Choroid plexus epithelial cell (primary cell): ENCODE measurements at regions not wholly inside any gene's neighbourhood (a gene's known extent, or its start where the extent isn't known, plus 50 kb on each side); places are given as distances from the start of the nearest gene placed in this dataset.
A peak's percentile ranks its signal among the peaks of the same experiment; 100 is the strongest.
"Not testable (repeated sequence)": the region's sequence is repeated elsewhere in the genome, so short reads cannot be mapped to it uniquely, and the experiment has no call there.

Experiments used
- DNase-seq: peaks from one replicate; pipeline ENCODE4 v3.0.0-alpha.2; 2010; ENCODE audit warnings: low read depth
- H3K4me3 ChIP-seq: 2 replicates; pipeline ENCODE4 v1.5.1; 2011; ENCODE audit warnings: low read depth, mild to moderate bottlenecking, control low read depth, low read length, moderate library complexity
- TF ChIP-seq, protein P1 (sequence below): conservative IDR thresholded peaks from 2 replicates; pipeline ENCODE4 v1.5.1; 2011; ENCODE audit warnings: low read depth, mild to moderate bottlenecking, control low read depth, inconsistent platforms, low read length, moderate library complexity

DNA sequence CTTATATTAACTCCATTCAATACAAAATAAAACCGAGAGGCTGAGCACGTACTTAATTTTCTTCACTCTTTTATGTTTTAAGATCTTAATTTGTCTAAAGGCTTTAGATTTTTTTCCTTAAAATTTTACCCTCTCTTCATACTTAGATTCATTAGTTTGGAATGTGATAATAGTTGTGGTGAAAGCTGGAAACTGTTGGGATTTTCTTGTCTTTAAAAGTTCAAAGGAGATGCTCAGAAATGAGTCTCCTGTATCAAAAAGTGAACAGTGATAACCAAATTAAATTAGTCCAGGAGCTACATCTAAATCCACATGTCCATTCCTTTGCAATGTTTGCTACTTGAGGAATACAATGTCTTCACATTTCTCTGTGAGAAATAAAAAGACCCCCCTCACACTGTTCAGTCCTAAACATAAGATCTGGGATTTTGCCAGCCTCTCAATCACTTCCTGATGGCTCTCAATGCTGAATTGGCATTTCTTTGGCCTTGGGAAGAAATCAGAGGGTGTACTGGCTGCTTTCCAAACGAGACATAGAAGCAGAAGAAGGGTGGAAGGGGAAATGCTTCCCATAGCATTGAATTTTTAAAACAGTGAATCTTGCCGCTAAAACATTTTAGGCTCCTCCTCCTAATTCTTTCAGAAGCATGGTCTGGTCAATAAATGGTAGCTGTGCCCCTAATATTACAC, 245.0 kb downstream of the SHOX2 start:
- DNase-seq, result no peak
- TF ChIP-seq, protein P1, sequence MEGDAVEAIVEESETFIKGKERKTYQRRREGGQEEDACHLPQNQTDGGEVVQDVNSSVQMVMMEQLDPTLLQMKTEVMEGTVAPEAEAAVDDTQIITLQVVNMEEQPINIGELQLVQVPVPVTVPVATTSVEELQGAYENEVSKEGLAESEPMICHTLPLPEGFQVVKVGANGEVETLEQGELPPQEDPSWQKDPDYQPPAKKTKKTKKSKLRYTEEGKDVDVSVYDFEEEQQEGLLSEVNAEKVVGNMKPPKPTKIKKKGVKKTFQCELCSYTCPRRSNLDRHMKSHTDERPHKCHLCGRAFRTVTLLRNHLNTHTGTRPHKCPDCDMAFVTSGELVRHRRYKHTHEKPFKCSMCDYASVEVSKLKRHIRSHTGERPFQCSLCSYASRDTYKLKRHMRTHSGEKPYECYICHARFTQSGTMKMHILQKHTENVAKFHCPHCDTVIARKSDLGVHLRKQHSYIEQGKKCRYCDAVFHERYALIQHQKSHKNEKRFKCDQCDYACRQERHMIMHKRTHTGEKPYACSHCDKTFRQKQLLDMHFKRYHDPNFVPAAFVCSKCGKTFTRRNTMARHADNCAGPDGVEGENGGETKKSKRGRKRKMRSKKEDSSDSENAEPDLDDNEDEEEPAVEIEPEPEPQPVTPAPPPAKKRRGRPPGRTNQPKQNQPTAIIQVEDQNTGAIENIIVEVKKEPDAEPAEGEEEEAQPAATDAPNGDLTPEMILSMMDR, result no peak
- no peak overlapping the region for H3K4me3 ChIP-seq

DNA sequence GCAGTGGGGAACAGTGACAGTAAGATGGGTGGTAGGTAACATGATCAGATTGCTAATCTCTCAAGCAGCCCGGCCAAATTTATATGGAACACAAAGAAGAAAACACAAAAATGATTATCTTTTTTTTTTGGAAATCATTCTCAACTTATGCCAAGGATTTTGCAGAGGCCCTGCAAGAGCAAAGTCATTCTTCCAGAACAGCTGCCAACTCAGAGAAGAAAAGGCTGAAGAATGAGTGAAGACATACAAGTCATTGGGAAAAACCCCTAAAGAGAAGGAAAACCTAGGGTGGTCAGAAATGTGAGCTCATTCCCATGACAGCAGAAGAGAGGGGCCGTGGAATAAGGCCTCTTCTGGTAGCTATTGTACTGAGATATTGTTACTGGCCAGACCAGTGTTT, 246.7 kb downstream of the SHOX2 start:
- no peak for DNase-seq
- TF ChIP-seq, protein P1, result no peak
- no peak overlapping the region for H3K4me3 ChIP-seq

DNA sequence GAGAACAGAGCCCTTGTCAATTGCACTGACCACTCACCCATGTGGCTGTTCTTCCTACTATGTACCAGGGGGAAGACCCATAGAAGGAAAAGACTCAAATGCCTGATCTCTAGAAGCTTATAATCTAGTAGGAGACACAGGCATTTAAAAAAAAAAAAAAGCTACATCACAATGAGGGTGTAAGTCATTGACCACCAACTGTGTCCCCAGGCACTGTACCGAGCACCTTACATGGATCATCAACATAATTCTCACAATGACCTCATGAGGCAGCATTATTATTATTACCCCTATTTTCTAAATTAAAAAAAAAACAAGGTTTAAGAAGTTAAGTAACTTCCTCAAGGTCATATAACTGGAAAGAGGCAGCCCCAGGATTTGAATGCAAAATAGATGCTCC, 247.4 kb downstream of the SHOX2 start:
- TF ChIP-seq, protein P1, result no peak
- H3K4me3 ChIP-seq, result no peak overlapping the region
- DNase-seq, result no peak

DNA sequence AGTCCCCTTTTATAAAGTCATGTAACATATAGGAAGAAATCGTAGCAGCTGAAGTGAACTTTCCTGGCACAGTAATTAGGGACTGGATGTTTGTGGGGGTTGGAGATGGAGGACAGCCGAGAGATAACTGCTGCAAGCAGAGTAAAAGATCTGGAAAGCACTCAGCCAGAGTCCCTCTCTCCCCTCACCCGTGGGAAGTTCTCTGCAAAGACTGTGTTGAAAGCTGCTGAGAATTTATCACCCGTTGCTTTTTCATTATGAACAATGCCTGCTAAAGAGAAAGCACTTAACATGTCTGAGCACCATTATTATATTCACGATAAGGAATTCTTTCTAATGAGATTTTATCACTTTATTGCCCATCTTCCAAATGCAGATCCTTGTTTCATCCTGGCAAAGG, 248.8 kb downstream of the SHOX2 start:
- H3K4me3 ChIP-seq, result no peak overlapping the region
- DNase-seq, result no peak
- TF ChIP-seq, protein P1, result no peak

DNA sequence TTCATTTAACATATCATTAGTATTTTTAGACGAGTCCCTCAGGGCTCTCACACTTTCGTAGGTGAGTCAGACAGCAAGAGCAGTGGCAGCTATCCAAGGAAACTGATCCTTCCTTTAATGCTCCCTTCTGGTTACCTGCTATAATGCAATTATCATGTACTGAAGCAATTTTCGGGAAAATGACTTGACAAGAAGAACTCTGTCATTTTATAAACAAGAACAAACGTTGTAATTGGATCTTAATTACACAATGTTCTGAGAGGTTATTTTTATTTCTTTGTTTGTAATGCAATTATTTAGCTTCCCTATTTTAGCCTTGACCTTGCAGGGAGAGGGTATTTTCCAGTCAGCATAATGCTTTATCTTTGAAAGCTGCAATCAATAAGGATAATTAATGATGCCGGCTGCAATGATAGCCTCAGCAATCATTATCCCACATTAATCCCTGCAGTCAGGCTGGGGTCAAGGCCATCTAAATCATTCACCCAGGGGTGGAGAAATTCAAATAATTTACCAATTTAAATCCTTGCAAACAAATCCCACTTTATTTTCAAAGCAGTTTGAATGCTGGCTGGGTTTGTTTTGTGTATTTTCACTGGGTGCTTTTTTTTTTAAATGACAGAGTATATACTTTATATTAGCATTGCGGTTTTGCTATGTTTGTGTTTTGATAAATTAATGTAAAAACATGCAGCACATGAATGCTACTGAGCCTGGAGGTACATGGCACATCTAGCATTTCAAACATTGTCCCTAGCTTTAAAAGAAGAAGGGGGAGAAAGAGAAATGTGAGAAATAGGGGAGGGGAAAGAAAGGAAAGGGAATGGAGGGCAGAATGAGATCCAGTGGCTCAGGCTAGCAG, 249.9 kb downstream of the SHOX2 start:
- no peak overlapping the region for H3K4me3 ChIP-seq
- peak; percentile 8 for DNase-seq
- TF ChIP-seq, protein P1, result no peak

DNA sequence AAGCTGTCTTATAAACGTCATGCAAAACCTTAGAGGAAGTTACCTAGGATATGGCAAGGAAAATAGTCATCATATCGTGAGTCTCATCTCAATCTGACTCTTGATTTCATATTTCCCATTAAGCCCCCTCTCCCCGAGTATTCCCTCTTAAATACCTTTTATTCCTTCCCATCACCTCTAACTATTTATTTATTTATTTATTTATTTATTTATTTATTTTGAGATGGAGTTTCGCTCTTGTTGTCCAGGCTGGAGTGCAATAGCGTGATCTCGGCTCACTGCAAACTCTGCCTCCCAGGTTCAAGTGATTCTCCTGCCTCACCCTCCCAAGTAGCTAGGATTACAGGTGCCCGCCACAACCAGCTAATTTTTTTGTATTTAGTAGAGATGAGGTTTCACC, 260.4 kb downstream of the SHOX2 start:
- DNase-seq, H3K4me3 ChIP-seq: not testable (repeated sequence)

DNA sequence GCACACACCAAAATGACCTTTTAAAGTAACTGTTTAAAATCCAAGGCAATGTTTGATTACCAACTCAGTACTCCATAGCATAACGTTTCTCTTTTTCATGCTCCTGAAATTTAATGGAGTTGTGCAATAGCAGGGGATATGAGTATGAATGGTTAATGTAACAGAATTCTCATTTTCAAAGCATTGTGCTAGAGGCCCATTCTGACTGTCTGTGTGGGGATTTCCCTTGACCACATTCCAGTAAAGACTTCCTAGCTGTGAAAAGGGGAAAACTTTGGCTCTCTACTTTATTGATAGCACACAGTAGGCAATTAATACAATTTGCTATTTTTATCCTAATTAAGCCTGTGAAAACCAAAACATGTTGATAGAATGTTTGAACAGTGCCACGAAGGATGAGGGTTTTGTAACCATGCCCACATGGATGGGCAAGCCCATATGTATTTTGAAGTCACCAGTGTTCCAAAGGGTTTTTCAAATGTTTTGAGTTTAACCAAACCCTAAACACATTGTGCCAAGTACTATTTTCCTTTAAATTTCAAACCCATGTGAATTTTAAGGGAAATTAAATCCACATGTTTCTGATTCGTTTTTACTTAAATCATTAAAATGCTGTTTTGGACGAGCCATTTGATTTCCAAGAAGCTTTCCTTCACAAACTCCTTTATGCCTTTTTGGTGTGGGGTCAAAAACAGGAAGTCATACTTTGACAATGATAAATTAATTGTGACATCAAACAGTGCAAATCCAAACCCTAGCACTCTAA, 261.2 kb downstream of the SHOX2 start:
- TF ChIP-seq, protein P1, result no peak
- no peak overlapping the region for H3K4me3 ChIP-seq
- no peak for DNase-seq
